DMS153 (cell line): ENCODE measurements at regions not wholly inside any gene's neighbourhood (a gene's known extent, or its start where the extent isn't known, plus 50 kb on each side); places are given as distances from the start of the nearest gene placed in this dataset.
"Not testable (repeated sequence)": the region's sequence is repeated elsewhere in the genome, so short reads cannot be mapped to it uniquely, and the experiment has no call there.

Source experiments
- DNase-seq: peaks from one replicate; lab custom pipeline; 2025; lab: John Stamatoyannopoulos, UW

- no peak for DNase-seq
Measured at GRCh38 chr10:31686599-31686998, 242.0 kb downstream of the ARHGAP12 start.

DNA sequence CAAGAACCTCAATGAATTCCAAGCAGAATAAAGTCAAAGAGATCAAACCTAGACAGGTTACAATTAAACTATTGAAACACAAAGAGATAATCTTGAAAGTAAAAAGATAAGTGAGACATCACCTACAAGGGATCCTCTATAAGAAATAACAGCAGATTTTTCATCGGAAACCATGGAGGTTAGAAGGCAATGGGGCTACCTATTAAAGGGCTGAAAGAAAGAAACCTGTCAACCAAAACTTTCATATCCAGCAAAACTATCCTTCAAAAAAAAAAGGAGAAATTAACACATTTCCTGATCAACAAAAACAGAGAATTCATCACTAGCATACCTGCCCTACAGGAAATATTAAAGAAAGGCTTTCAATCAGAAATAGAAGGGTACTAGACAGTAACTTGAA, 244.9 kb downstream of the ARHGAP12 start:
- DNase-seq: no peak

GRCh38 chr10:31679936-31680335, 248.7 kb downstream of the ARHGAP12 start:
- DNase-seq: no peak

DNA sequence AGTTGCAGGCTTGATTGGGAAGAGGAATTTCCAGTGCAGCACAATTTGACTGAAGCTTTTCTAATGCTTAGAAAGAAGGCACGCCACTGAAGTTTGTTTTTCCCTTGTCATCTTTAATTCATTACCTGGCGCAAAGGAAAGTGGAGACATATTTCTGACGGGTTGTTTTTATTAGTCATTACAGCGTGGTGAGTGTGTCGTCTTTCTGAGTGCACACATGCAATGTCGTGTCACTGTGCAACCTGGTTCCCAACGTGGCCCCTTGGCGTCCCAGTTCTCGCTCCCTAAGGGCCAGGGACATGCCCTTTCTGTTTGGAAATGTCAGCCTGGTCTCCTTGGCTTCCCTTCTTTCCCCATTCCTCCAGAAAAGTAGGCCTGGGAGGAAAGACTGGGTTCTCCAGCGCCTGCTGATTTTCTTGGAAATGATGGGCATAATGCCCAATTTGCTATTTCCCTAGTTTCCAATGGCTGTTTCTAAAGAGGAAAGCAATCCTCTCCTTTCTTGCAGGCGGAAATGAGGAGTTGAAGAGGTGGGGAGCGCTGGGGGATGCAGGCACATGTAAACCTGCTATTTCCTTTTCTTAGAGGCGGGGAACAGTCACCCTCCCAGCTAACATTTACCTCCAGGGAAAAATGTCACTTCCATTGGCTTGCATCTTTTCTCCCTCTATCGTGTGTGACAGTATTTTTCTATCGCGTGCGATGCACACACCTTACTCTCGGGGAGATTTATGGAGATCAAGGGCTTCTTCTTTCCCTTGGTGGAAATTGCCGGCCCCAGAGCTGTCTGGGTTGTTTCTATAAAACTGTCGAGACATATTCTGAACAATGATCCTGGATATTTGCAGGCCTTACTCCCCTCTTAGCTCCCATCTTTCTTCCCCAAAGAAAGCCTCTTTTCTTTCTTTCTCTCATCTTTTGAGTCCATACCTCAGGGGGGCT, 249.8 kb downstream of the ARHGAP12 start:
- DNase-seq: no peak

- DNase-seq: no peak
Measured at GRCh38 chr10:31678139-31678536, 250.5 kb downstream of the ARHGAP12 start.

- no peak for DNase-seq
Measured at GRCh38 chr10:31677195-31678138, 251.2 kb downstream of the ARHGAP12 start.

DNA sequence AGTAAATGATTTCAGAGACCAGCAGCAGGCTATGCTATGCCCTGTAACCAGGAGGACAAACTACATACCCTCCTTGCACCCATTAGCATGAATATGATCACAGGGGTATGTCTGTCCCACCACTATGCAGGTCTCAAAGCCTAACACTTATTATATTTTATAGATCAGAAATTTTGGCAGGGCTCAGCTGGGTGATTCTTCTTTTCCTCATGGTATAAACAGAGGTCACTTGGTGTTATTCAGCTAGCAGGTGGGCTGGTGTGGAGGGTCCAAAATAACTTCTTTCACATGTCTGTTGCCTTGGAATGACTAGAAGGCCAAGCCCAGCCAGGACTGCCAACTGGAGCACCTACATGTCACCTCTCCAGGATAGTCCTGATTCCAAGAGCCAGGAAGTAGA, 252.9 kb downstream of the ARHGAP12 start:
- no peak for DNase-seq

- DNase-seq: no peak
Measured at GRCh38 chr10:31669357-31669756, 259.3 kb downstream of the ARHGAP12 start.

DNA sequence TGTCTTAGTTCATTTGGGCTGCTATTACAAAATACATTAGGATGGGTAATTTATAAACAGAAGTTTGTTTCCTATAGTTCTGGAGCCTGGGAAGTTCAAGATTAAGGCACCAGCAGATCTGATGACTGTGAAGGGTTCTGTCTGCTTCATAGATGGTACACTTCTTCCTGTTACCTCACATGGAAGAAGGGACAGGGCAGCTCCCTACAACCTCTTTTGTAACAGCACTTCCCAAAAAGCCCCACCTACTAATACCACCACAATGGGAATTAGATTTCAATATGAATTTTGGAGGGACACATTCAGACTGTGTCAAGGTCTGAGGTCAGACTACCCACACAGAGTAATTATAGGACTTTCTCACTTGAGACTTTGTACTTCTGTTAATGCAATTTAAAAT, 260.3 kb downstream of the ARHGAP12 start:
- DNase-seq: no peak

GRCh38 chr10:31665764-31666279, 262.8 kb downstream of the ARHGAP12 start:
- not testable (repeated sequence) for DNase-seq

DNA sequence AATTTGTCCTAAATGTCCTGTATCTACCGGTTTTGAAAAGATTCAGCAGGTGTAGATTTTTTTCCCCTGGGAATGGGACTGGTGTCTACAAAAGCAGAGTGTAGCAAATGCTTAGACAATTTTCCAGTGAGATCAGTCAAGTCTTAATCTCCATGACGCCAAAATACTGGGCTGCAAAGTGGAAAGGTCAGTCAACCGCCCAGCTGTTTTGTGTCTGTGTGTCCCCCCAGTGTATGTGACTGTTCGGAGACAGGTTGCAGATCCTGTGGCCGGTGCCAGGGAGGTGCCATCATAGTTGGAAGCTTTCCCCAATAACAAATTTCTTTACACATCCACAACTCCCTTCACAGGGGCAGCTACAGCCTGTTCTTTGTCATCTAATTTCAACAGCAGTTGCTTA, 263.8 kb downstream of the ARHGAP12 start:
- no peak for DNase-seq

DNA sequence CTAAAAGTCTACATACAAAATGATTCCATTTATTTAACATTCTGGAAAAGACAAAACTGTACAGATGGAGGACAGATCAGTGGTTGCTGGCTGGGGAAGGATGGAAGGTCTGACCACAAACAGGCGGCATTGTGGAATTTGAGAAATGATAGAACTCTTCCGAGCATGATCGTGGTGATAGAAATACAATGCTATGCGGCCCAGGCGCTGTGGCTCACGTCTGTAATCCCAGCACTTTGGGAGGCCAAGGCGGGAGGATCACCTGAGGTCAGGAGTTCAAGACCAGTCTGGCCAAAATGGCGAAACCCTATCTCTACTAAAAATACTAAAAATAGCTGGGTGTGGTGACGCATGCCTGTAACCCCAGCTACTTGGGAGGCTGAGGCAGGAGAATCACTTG, 264.6 kb downstream of the ARHGAP12 start:
- not testable (repeated sequence) for DNase-seq

GRCh38 chr10:31660300-31660699, 268.3 kb downstream of the ARHGAP12 start:
- DNase-seq: no peak

- no peak for DNase-seq
Measured at GRCh38 chr10:31659665-31660064, 269.0 kb downstream of the ARHGAP12 start.

DNA sequence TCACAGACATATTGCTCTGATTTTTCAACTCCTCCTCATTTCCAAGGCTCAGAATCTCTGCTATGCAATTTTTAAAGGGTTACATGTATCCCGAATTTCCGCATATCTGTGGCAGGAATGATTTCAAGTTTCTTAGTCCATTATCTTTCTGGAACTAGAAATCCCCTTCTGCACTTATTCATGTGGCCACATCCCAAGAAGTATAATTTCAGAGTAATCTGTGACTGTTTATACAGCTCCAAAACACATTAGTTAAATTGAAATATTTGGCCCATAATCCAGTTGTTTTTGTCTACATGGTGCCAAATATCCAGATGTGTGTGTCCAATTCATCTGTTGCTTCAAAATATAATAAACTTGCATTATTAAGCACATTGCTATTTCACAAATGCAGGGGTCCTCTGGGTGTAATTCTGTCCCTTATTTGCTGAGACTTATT, 271.2 kb downstream of the ARHGAP12 start:
- DNase-seq: no peak

GRCh38 chr10:31656851-31657433, 271.7 kb downstream of the ARHGAP12 start:
- no peak for DNase-seq

GRCh38 chr10:31652038-31652437, 276.6 kb downstream of the ARHGAP12 start:
- no peak for DNase-seq

DNA sequence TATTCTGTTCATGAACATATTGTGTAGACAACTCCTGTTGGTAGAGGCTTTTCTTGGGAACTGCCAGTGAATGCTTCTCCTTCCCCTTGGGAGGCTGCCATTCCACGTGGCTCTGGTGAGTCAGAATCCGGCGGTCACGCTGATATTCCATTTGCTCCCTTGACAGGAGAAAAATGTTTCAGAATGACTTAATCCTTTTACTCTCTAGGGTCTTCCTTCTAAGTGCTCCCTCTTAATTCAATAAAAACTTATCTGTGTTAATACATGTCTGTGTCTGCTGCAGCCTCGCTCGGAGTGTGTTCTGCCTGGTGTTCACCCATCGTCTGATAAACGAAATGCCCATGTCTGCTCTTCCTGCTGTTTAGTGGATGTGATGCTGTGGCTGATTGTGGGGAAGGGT, 278.6 kb downstream of the ARHGAP12 start:
- DNase-seq: no peak

DNA sequence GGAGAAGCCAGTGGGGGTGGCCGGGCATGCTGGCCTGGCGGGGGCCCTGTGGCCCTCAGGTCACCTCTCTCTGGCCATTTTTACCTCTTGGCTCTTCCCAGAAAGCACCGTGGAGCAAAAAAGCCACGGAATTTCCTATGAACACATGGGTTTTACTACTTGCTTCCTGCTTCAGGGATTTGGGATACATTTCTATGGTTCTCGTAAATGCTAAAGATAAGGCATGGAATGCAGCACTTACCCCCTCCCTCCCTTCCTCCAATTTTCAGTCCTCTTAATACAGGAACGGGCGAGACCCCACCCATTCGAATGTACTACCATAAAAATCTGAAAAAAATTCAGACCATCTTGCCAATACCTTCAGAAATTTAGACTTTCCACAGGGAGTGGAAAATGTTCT, 279.7 kb downstream of the ARHGAP12 start:
- no peak for DNase-seq

GRCh38 chr10:31647861-31648260, 280.8 kb downstream of the ARHGAP12 start:
- no peak for DNase-seq

DNA sequence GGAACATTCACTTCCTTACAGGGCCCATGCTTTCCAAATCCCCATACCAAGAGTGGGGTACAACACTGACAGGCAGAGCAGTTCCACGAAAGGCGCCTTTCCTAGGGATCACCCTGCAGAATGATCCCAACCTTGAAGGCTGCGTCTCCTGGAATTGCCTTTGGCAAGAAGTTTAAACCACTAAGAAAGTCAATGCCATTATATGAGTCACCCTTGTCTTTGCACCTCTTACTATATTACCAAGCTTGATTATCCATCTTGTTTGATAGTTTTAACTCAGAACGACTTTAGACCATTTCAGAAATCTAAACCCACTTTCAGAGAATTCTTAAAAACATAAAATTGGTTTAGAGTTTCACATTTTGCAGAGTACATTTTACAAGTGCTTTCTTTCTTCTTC, 282.1 kb downstream of the ARHGAP12 start:
- DNase-seq: no peak

DNA sequence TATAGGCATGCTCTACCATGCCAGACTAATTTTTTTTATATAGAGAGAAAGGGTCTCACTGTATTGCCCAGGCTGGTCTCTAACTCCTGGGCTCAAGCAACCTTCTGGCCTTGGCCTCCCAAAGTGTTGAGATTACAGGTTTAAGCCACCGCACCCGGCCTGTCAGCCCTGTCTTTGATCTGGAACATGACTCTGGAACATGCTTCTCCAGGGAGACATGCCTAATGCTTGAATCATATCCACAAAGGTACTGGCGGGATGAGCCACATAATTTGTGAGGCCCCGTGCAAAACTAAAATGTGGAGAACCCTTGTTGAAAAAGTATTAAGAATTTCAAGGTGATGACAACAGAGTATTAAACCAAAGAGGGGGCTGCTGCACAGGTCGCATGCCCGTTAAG, 282.8 kb downstream of the ARHGAP12 start:
- no peak for DNase-seq
